H9 (cell line): ENCODE measurements at regions not wholly inside any gene's neighbourhood (a gene's known extent, or its start where the extent isn't known, plus 50 kb on each side); places are given as distances from the start of the nearest gene placed in this dataset.

ENCODE experiments used
- DNase-seq: peaks from one replicate; pipeline ENCODE4 v3.0.0-alpha.2; 2017
- H2AFZ ChIP-seq: one replicate; pipeline ENCODE4 v1.6.1; 2013; ENCODE audit warnings: mild to moderate bottlenecking, low read length, control low read depth, moderate library complexity
- H2AK5ac ChIP-seq: 2 replicates; pipeline ENCODE4 v1.6.1; 2013; ENCODE audit warnings: low read length, control low read depth, mixed read lengths; ENCODE audit not compliant: insufficient read length
- H2BK120ac ChIP-seq: one replicate; pipeline ENCODE4 v1.6.1; 2013; ENCODE audit warnings: low read depth, mild to moderate bottlenecking, low read length, control low read depth, inconsistent platforms; ENCODE audit not compliant: poor library complexity, severe bottlenecking
- H2BK12ac ChIP-seq: 2 replicates; pipeline ENCODE4 v1.6.1; 2013; ENCODE audit warnings: low read length, control low read depth, mixed read lengths, low read depth; ENCODE audit not compliant: insufficient read length
- H2BK15ac ChIP-seq: 2 replicates; pipeline ENCODE4 v1.6.1; 2013; ENCODE audit warnings: low read depth, low read length, control low read depth
- H2BK20ac ChIP-seq: one replicate; pipeline ENCODE4 v1.6.1; 2013; ENCODE audit warnings: low read depth, mild to moderate bottlenecking, low read length, control low read depth, inconsistent platforms; ENCODE audit not compliant: poor library complexity, severe bottlenecking
- H2BK5ac ChIP-seq: 2 replicates; pipeline ENCODE4 v1.6.1; 2013; ENCODE audit warnings: low read length, control low read depth, mixed read lengths; ENCODE audit not compliant: insufficient read length
- H3K14ac ChIP-seq: 2 replicates; pipeline ENCODE4 v1.6.1; 2013; ENCODE audit warnings: low read length, control low read depth; ENCODE audit not compliant: insufficient read depth
- H3K18ac ChIP-seq: 2 replicates; pipeline ENCODE4 v1.6.1; 2013; ENCODE audit warnings: low read depth, mild to moderate bottlenecking, mixed read lengths, low read length, control low read depth; ENCODE audit not compliant: insufficient read length
- H3K23ac ChIP-seq: 2 replicates; pipeline ENCODE4 v1.6.1; 2013; ENCODE audit warnings: low read length, control low read depth, mixed read lengths, low read depth; ENCODE audit not compliant: insufficient read length
- H3K23me2 ChIP-seq: 2 replicates; pipeline ENCODE4 v1.6.1; 2013; ENCODE audit warnings: low read depth, mild to moderate bottlenecking, mixed read lengths, low read length, control low read depth; ENCODE audit not compliant: insufficient read length, poor library complexity, severe bottlenecking
- H3K27ac ChIP-seq: 2 replicates; pipeline ENCODE4 v1.5.1; 2013; ENCODE audit warnings: low read length, control low read depth, mixed read lengths, low read depth; ENCODE audit not compliant: insufficient read length
- H3K27me3 ChIP-seq: 2 replicates; pipeline ENCODE4 v1.6.1; 2013; ENCODE audit warnings: low read length, control low read depth, inconsistent platforms; ENCODE audit not compliant: insufficient read depth
- H3K4ac ChIP-seq: 2 replicates; pipeline ENCODE4 v1.6.1; 2013; ENCODE audit warnings: low read depth, mild to moderate bottlenecking, control low read depth, inconsistent platforms, low read length, moderate library complexity
- H3K4me1 ChIP-seq: 2 replicates; pipeline ENCODE4 v1.6.1; 2013; ENCODE audit warnings: low read length, control low read depth, inconsistent platforms; ENCODE audit not compliant: insufficient read depth
- H3K4me2 ChIP-seq: 2 replicates; pipeline ENCODE4 v1.6.1; 2013; ENCODE audit warnings: low read length, control low read depth, mixed read lengths; ENCODE audit not compliant: insufficient read length, insufficient read depth
- H3K56ac ChIP-seq: 2 replicates; pipeline ENCODE4 v1.6.1; 2013; ENCODE audit warnings: low read depth, mild to moderate bottlenecking, mixed read lengths, low read length, control low read depth; ENCODE audit not compliant: insufficient read length
- H3K79me1 ChIP-seq: 2 replicates; pipeline ENCODE4 v1.6.1; 2013; ENCODE audit warnings: low read depth, mild to moderate bottlenecking, moderate library complexity, low read length, control low read depth, inconsistent platforms; ENCODE audit not compliant: insufficient read depth, poor library complexity, severe bottlenecking
- H3K79me2 ChIP-seq: 2 replicates; pipeline ENCODE4 v1.6.1; 2013; ENCODE audit warnings: low read length, control low read depth, inconsistent platforms; ENCODE audit not compliant: insufficient read depth
- H3K9ac ChIP-seq: 2 replicates; pipeline ENCODE4 v1.6.1; 2013; ENCODE audit warnings: low read length, control low read depth, mixed read lengths; ENCODE audit not compliant: insufficient read length; ENCODE audit errors: extremely low read depth
- H3K9me3 ChIP-seq: one replicate; pipeline ENCODE4 v1.6.1; 2013; ENCODE audit warnings: low read depth, low read length, inconsistent platforms; ENCODE audit not compliant: control insufficient read depth
- H3T11ph ChIP-seq: one replicate; pipeline ENCODE4 v1.6.1; 2013; ENCODE audit warnings: mild to moderate bottlenecking, low read length, control low read depth, inconsistent platforms
- H4K20me1 ChIP-seq: one replicate; pipeline ENCODE4 v1.6.1; 2013; ENCODE audit not compliant: control insufficient read depth, insufficient read length, insufficient read depth
- H4K5ac ChIP-seq: 2 replicates; pipeline ENCODE4 v1.6.1; 2013; ENCODE audit warnings: low read depth, mild to moderate bottlenecking, mixed read lengths, low read length, control low read depth; ENCODE audit not compliant: insufficient read length
- H4K8ac ChIP-seq: replicated peaks from 2 replicates; pipeline ENCODE4 v1.6.1; 2013; ENCODE audit warnings: low read length, control low read depth, mixed read lengths, low read depth; ENCODE audit not compliant: insufficient read length
- H4K91ac ChIP-seq: 2 replicates; pipeline ENCODE4 v1.6.1; 2013; ENCODE audit warnings: low read depth, mild to moderate bottlenecking, moderate library complexity, mixed read lengths, low read length, control low read depth; ENCODE audit not compliant: insufficient read length
- H3K27ac Mint-ChIP-seq, 3 experiments: 2 replicates in 2 of 3; 3 replicates in 1 of 3; pipeline ENCODE4 v1.8.0; 2020 to 2021; ENCODE audit warnings: mixed read lengths in 3 of 3, mild to moderate bottlenecking in 1 of 3, moderate library complexity in 1 of 3
- H3K27me3 Mint-ChIP-seq: 2 replicates; pipeline ENCODE4 v1.8.0; 2021; ENCODE audit warnings: low read depth, mild to moderate bottlenecking, moderate library complexity, mixed read lengths
- H3K36me3 Mint-ChIP-seq, 3 experiments: 2 replicates in 2 of 3; 3 replicates in 1 of 3; pipeline ENCODE4 v1.8.0; 2020 to 2021; ENCODE audit warnings: low read depth in 3 of 3, mixed read lengths in 3 of 3; ENCODE audit not compliant: insufficient read depth in 1 of 3
- H3K4me1 Mint-ChIP-seq, 2 experiments: 2 replicates each; pipeline ENCODE4 v1.8.0; 2020; ENCODE audit warnings: mixed read lengths in 2 of 2
- H3K4me3 Mint-ChIP-seq, 2 experiments: 2 replicates in 1 of 2; 3 replicates in 1 of 2; pipeline ENCODE4 v1.8.0; 2020 to 2021; ENCODE audit warnings: mild to moderate bottlenecking in 2 of 2, mixed read lengths in 2 of 2, moderate library complexity in 1 of 2
- H3K9me3 Mint-ChIP-seq, 2 experiments: 2 replicates in 1 of 2; 3 replicates in 1 of 2; pipeline ENCODE4 v1.8.0; 2020; ENCODE audit warnings: mild to moderate bottlenecking in 2 of 2, mixed read lengths in 2 of 2, moderate library complexity in 1 of 2
- WGBS: extraction: QIAGEN DNeasy Blood & Tissue Kit; methylation state at CpG from one replicate; pipeline ENCODE4 v1.1.7; 2013; ENCODE audit warnings: missing lambda C conversion rate, low lambda C conversion rate, mixed read lengths; ENCODE audit not compliant: insufficient read length; ENCODE audit errors: extremely low coverage; 5-methylcytosine and 5-hydroxymethylcytosine counted together
- TF ChIP-seq, protein P1 (sequence below): fragments of 200-600 bp; sonication (generic); conservative IDR thresholded peaks from 3 replicates; pipeline ENCODE4 v1.8.0; 2021; ENCODE audit warnings: antibody characterized with exemption, mild to moderate bottlenecking

DNA sequence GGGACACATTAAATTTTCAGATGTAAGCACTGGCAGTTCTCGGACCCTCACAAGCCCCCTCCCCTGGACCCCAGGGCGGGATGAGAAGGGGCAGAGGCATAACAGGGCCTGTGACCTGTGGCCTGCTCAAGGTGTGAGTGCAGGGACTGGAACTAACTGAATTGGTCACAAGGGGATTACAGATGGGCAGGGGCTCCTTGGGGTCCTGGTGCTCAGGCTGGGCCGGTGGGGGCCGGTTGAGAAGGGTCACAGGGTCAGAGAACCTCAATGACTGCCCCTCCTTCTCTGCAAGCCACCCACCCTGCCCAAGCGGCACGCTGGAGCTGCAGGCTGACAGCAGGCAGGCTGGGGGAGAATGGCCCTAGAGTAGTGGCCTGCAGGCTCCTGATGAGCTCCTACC, 80.8 kb upstream of the PCBD1 start:
- Histone ChIP-seq H2BK5ac (no peak overlapping the region), H3K4me2 (no peak overlapping the region), H3K9me3 (no peaks in the 10 kb centered on the region), H3K27ac (no peak overlapping the region), H2BK15ac (no peak overlapping the region), H4K5ac (no peak overlapping the region), H4K20me1 (no peaks in the 10 kb centered on the region), H3K18ac (peak overlapping the region; percentile 21), H3K27me3 (no peaks in the 10 kb centered on the region; the same call in 1 of the 2 replicates), H3K14ac (no peak overlapping the region), H2BK12ac (no peak overlapping the region), H3K23ac (no peak overlapping the region), H3K23me2 (no peaks in the 10 kb centered on the region), H3K9ac (no peak overlapping the region), H3K4me1 (peaks cover 2% of the 10 kb centered on the region; the same call in 1 of the 2 replicates), H4K91ac (no peak overlapping the region), H3T11ph (no peak overlapping the region), H3K79me2 (no peaks in the 10 kb centered on the region), H2BK120ac (no peak overlapping the region), H4K8ac (no peak overlapping the region), H3K4ac (no peak overlapping the region), H3K56ac (no peak overlapping the region), H3K79me1 (no peaks in the 10 kb centered on the region), H2BK20ac (no peak overlapping the region), H2AFZ (no peak overlapping the region), H2AK5ac (no peak overlapping the region)
- TF ChIP-seq, protein P1, sequence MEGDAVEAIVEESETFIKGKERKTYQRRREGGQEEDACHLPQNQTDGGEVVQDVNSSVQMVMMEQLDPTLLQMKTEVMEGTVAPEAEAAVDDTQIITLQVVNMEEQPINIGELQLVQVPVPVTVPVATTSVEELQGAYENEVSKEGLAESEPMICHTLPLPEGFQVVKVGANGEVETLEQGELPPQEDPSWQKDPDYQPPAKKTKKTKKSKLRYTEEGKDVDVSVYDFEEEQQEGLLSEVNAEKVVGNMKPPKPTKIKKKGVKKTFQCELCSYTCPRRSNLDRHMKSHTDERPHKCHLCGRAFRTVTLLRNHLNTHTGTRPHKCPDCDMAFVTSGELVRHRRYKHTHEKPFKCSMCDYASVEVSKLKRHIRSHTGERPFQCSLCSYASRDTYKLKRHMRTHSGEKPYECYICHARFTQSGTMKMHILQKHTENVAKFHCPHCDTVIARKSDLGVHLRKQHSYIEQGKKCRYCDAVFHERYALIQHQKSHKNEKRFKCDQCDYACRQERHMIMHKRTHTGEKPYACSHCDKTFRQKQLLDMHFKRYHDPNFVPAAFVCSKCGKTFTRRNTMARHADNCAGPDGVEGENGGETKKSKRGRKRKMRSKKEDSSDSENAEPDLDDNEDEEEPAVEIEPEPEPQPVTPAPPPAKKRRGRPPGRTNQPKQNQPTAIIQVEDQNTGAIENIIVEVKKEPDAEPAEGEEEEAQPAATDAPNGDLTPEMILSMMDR = no peak
- Mint-ChIP-seq H3K4me3 (no peak overlapping the region), H3K27ac (no peak overlapping the region), H3K36me3 (peaks cover 3 to 17% (median 4%) of the 10 kb centered on the region in 3 experiments; a peak in 5 of 7 replicates), H3K27me3 (peaks cover 59% of the 10 kb centered on the region), H3K9me3 (peaks cover 16 to 19% of the 10 kb centered on the region in 2 experiments), H3K4me1 (peaks cover 22 to 31% of the 10 kb centered on the region in 2 experiments)
- DNase-seq = no peak
- WGBS = no CpG with 5 or more reads among the region's 6 CpGs
